ENCODE measurements at regions not wholly inside any gene's neighbourhood (a gene's known extent, or its start where the extent isn't known, plus 50 kb on each side); places are given as distances from the start of the nearest gene placed in this dataset.

GRCh38 chr14:100451264-100451663 is 128.1 kb downstream of the SLC25A47 start:
- no peak overlapping the region for H3K4me3 Mint-ChIP-seq
- no peaks in the 10 kb centered on the region for H3K27me3 Mint-ChIP-seq (ENCODE audit: low read depth)
- H3K36me3 Mint-ChIP-seq: no peaks in the 10 kb centered on the region
- H3K27ac Mint-ChIP-seq: no peak overlapping the region
- no peaks in the 10 kb centered on the region for H3K9me3 Mint-ChIP-seq
- TF ChIP-seq CTCF (IDR thresholded peaks at IDR 0.05; ENCODE audit: unreplicated experiment): no peak
- no peak for DNase-seq (ENCODE audit: low spot score in 2 of 2, unreplicated experiment in 2 of 2)
- H3K4me1 Mint-ChIP-seq: no peaks in the 10 kb centered on the region

GRCh38 chr14:100453930-100454329 is 130.8 kb downstream of the SLC25A47 start:
- no peaks in the 10 kb centered on the region for H3K36me3 Mint-ChIP-seq
- H3K9me3 Mint-ChIP-seq: no peaks in the 10 kb centered on the region
- no peak overlapping the region for H3K27ac Mint-ChIP-seq
- no peak for TF ChIP-seq CTCF (IDR thresholded peaks at IDR 0.05; ENCODE audit: unreplicated experiment)
- no peak for DNase-seq (ENCODE audit: low spot score in 2 of 2, unreplicated experiment in 2 of 2)
- no peak overlapping the region for H3K4me3 Mint-ChIP-seq
- no peaks in the 10 kb centered on the region for H3K4me1 Mint-ChIP-seq
- H3K27me3 Mint-ChIP-seq (ENCODE audit: low read depth): no peaks in the 10 kb centered on the region

GRCh38 chr14:100454437-100454836 is 131.3 kb downstream of the SLC25A47 start:
- DNase-seq (ENCODE audit: low spot score in 2 of 2, unreplicated experiment in 2 of 2): no peak
- Mint-ChIP-seq H3K27me3 (ENCODE audit: low read depth) (no peaks in the 10 kb centered on the region), H3K36me3 (no peaks in the 10 kb centered on the region), H3K4me3 (no peak overlapping the region), H3K4me1 (no peaks in the 10 kb centered on the region), H3K9me3 (no peaks in the 10 kb centered on the region), H3K27ac (no peak overlapping the region)
- no peak for TF ChIP-seq CTCF (IDR thresholded peaks at IDR 0.05; ENCODE audit: unreplicated experiment)

GRCh38 chr14:100463937-100464336 is 123.3 kb downstream of the BEGAIN start:
- Mint-ChIP-seq H3K27me3 (ENCODE audit: low read depth) (peaks cover 9% of the 10 kb centered on the region), H3K4me3 (no peak overlapping the region), H3K9me3 (no peaks in the 10 kb centered on the region), H3K4me1 (peaks cover 5% of the 10 kb centered on the region), H3K27ac (no peak overlapping the region), H3K36me3 (peaks cover 1% of the 10 kb centered on the region)
- DNase-seq (ENCODE audit: low spot score in 2 of 2, unreplicated experiment in 2 of 2): no peak
- TF ChIP-seq CTCF (IDR thresholded peaks at IDR 0.05; ENCODE audit: unreplicated experiment): no peak

- no peak overlapping the region for H3K4me3 Mint-ChIP-seq
- TF ChIP-seq CTCF (IDR thresholded peaks at IDR 0.05; ENCODE audit: unreplicated experiment): no peak
- DNase-seq (ENCODE audit: low spot score in 2 of 2, unreplicated experiment in 2 of 2): no peak
- H3K27me3 Mint-ChIP-seq (ENCODE audit: low read depth): peaks cover 9% of the 10 kb centered on the region
- H3K27ac Mint-ChIP-seq: no peak overlapping the region
- peaks cover 5% of the 10 kb centered on the region for H3K4me1 Mint-ChIP-seq
- H3K9me3 Mint-ChIP-seq: no peaks in the 10 kb centered on the region
- H3K36me3 Mint-ChIP-seq: peaks cover 6% of the 10 kb centered on the region
Measured at GRCh38 chr14:100466111-100466856, 120.9 kb downstream of the BEGAIN start.
